Testis (tissue), 2 donors: ENCODE measurements at regions not wholly inside any gene's neighbourhood (a gene's known extent, or its start where the extent isn't known, plus 50 kb on each side); places are given as distances from the start of the nearest gene placed in this dataset.

Experiments
- DNase-seq: peaks from one replicate; pipeline ENCODE4 v3.0.0-alpha.2; 2019
- H3K27ac ChIP-seq, 2 donors: fragments of 200-600 bp; sonication (generic); one replicate each; pipeline ENCODE4 v1.5.1; 2019
- H3K27me3 ChIP-seq: fragments of 200-600 bp; sonication (generic); one replicate; pipeline ENCODE4 v1.5.1; 2019
- H3K36me3 ChIP-seq: fragments of 200-600 bp; sonication (generic); one replicate; pipeline ENCODE4 v1.5.1; 2017; ENCODE audit warnings: low read depth; ENCODE audit errors: missing control alignments
- H3K4me1 ChIP-seq: fragments of 200-600 bp; sonication (generic); one replicate; pipeline ENCODE4 v1.5.1; 2019
- H3K4me3 ChIP-seq, 2 donors: fragments of 200-600 bp; sonication (generic); one replicate each; pipeline ENCODE4 v1.5.1; 2017 to 2019
- H3K9me3 ChIP-seq: fragments of 200-600 bp; sonication (generic); one replicate; pipeline ENCODE4 v1.5.1; 2017
- POLR2A ChIP-seq: fragments of 450-650 bp; IDR thresholded peaks from one replicate; pipeline ENCODE4 v1.6.1; 2017; ENCODE audit warnings: antibody characterized with exemption, mild to moderate bottlenecking, moderate library complexity
- WGBS, 2 donors: methylation state at CpG; one replicate each; pipeline ENCODE4 v1.1.5; 2018; 5-methylcytosine and 5-hydroxymethylcytosine counted together
- intact Hi-C: fragments of 100-400 bp; cut with DNase I; formaldehyde crosslinking; loops from one replicate; pipeline ENCODE4 v1.15.1; 2023; ENCODE audit warnings: low total_unique reads
- TF ChIP-seq, protein P1 (sequence below), 3 experiments: fragments of 450-650 bp in 2 of 3; fragments of 200-600 bp in 1 of 3; sonication (generic) in 1 of 3; IDR thresholded peaks; one replicate each; pipeline ENCODE4 v1.5.1; 2016 to 2019; ENCODE audit warnings: antibody characterized with exemption in 3 of 3, mild to moderate bottlenecking in 2 of 3, moderate library complexity in 1 of 3

DNA sequence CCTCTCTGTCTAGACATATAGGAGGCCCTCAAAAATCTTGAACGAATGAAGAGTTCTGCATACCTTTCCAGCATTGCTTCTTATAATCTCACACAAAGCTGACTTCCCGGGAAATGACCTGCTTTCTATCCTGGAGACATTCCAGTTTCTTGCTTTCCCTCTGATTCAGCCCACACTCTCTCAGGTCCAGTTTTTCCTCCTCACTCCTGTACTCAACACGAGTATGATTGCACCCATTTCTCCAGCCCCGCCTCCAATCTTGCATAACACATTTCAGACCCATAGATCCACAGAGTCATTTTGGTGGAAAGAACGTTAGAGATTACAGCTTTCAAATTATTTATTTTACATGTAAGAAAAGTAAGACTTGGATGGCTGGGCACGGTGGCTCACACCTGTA is 127.5 kb upstream of the TLR3 start:
- Histone ChIP-seq H3K9me3 (no peaks in the 10 kb centered on the region), H3K4me1 (no peaks in the 10 kb centered on the region), H3K4me3 (no peak overlapping the region), H3K36me3 (no peaks in the 10 kb centered on the region), H3K27me3 (no peaks in the 10 kb centered on the region), H3K27ac (no peak overlapping the region)
- TF ChIP-seq POLR2A: no peak
- TF ChIP-seq, protein P1, sequence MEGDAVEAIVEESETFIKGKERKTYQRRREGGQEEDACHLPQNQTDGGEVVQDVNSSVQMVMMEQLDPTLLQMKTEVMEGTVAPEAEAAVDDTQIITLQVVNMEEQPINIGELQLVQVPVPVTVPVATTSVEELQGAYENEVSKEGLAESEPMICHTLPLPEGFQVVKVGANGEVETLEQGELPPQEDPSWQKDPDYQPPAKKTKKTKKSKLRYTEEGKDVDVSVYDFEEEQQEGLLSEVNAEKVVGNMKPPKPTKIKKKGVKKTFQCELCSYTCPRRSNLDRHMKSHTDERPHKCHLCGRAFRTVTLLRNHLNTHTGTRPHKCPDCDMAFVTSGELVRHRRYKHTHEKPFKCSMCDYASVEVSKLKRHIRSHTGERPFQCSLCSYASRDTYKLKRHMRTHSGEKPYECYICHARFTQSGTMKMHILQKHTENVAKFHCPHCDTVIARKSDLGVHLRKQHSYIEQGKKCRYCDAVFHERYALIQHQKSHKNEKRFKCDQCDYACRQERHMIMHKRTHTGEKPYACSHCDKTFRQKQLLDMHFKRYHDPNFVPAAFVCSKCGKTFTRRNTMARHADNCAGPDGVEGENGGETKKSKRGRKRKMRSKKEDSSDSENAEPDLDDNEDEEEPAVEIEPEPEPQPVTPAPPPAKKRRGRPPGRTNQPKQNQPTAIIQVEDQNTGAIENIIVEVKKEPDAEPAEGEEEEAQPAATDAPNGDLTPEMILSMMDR (IDR thresholded peaks at IDR 0.05): no peak
- no peak for DNase-seq
- WGBS, 2 donors: 73 to 75% methylated on average over 6 of the region's 6 CpGs
- intact Hi-C loops: no loop called here

DNA sequence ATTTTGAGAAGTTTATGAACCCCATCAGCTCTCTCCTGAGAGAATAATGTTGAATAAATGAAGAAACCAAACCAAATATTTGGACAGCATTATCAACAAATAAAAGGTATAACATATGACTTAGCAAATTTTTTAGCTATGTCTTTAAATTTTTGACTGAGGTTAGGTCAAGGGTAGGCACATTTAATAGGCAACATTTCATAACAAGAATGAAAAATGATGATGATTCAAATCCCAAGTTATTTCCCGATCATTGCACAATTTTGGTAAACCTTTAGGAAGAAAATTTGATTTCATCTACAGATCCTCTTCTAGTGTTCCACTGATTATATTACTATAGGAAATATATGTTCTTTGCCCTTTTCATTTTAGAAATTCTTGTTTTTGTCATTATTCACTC is 123.7 kb upstream of the TLR3 start:
- WGBS, 2 donors: 96 to 100% methylated on average over 1 of the region's 1 CpG
- Histone ChIP-seq H3K4me1 (no peaks in the 10 kb centered on the region), H3K9me3 (no peaks in the 10 kb centered on the region), H3K27me3 (no peaks in the 10 kb centered on the region), H3K4me3 (no peak overlapping the region), H3K36me3 (no peaks in the 10 kb centered on the region), H3K27ac (no peak overlapping the region)
- intact Hi-C loops: no loop called here
- DNase-seq: no peak
- TF ChIP-seq, protein P1 (IDR thresholded peaks at IDR 0.05): no peak
- TF ChIP-seq POLR2A: no peak

DNA sequence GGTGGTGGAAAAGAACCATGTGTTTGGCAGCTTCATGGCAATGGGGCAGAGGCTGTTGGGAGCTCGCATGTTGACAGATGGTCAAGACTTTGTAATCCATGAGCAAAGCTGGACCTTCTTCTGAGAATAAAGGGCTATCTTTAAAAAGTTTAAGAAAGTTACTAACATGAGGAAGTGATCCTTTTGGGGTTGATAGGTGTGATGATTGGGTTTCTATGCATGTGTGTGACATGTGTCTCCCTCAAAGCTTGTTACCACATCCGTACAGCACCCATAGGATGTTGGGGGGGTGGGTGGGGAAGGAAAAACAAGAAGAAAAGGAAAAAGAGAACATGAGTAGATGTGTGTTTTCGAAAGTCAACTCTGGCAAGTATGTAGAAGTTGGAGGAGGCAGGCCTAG is 123.0 kb upstream of the TLR3 start:
- Histone ChIP-seq H3K4me1 (no peaks in the 10 kb centered on the region), H3K27ac (no peak overlapping the region), H3K9me3 (no peaks in the 10 kb centered on the region), H3K27me3 (no peaks in the 10 kb centered on the region), H3K36me3 (no peaks in the 10 kb centered on the region), H3K4me3 (no peak overlapping the region)
- intact Hi-C loops: no loop called here
- 89 to 91% methylated on average over 3 of the region's 3 CpGs for WGBS, 2 donors
- DNase-seq: no peak
- no peak for TF ChIP-seq POLR2A
- TF ChIP-seq, protein P1 (IDR thresholded peaks at IDR 0.05): no peak

DNA sequence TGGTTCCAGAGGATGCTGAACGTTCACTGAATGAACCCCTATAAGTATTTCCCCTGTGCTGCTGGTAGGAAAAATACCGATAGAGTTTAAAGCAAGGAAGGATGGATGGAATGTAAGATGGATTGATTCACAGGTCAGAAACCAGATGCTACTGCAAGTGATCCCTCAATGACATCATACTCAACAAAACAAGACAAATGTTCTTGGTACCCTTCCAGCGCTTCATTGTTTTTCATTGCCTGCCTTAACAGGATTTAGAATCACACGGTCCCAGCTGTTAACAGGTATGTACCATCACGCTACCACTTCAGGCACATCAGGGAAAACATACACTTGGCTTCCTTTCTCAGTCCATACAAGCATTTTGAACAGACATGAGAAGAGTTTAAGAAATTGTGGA is 118.1 kb upstream of the TLR3 start:
- intact Hi-C loops: no loop called here
- Histone ChIP-seq H3K27ac (no peak overlapping the region), H3K4me3 (no peak overlapping the region), H3K9me3 (no peaks in the 10 kb centered on the region), H3K4me1 (no peaks in the 10 kb centered on the region), H3K27me3 (no peaks in the 10 kb centered on the region), H3K36me3 (no peaks in the 10 kb centered on the region)
- no peak for DNase-seq
- TF ChIP-seq, protein P1 (IDR thresholded peaks at IDR 0.05): no peak
- TF ChIP-seq POLR2A: no peak
- WGBS, 2 donors: 87 to 88% methylated on average over 5 of the region's 5 CpGs

DNA sequence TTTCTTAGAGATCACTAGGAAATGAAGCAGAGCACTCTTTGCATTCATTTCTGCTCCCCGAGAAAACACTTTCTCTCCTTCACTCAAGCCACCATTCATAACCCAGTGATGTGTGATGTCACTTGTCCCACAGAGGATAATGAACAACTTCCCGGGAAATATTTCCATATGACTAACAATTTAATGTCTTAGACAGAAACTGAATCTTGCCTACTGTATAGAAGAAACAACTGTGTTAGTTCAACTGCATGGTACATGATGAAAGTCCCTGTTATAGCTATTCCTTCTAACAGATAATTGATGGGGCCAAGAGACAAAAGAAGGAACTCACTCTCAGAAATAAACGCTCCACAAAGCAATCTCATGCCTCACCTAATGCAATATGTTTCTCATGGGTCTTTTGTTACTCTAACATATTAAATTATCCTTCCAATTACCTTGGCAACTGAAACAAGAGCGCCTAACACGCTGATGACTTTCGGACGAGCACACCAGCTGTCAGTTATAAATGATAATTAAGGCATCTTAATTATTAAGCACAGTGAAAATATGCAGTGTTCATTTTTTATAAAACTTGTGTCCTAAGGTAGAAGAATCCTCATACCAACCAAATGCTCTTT is 113.7 kb upstream of the TLR3 start:
- H3K9me3 ChIP-seq: no peaks in the 10 kb centered on the region
- no peaks in the 10 kb centered on the region for H3K27me3 ChIP-seq
- H3K36me3 ChIP-seq: no peaks in the 10 kb centered on the region
- no peak overlapping the region for H3K4me3 ChIP-seq
- DNase-seq: no peak
- H3K4me1 ChIP-seq: no peaks in the 10 kb centered on the region
- intact Hi-C loops: no loop called here
- no peak overlapping the region for H3K27ac ChIP-seq
- WGBS, 2 donors: 70 to 85% methylated on average over 7 of the region's 7 CpGs
- TF ChIP-seq, protein P1 (IDR thresholded peaks at IDR 0.05): no peak
- TF ChIP-seq POLR2A: no peak
